ENCODE measurements at regions not wholly inside any gene's neighbourhood (a gene's known extent, or its start where the extent isn't known, plus 50 kb on each side); places are given as distances from the start of the nearest gene placed in this dataset.

GRCh38 chr18:24990671-24991134, 361.3 kb downstream of the ZNF521 start:
- BruUV-seq (replicated peaks) = no TSS peak
- Histone ChIP-seq H3K4me1 (ENCODE audit: control insufficient read depth, insufficient read depth, low read length) (no peaks in the 10 kb centered on the region), H3K27me3 (ENCODE audit: control insufficient read depth, insufficient read depth, low read length) (no peaks in the 10 kb centered on the region), H3K27ac (ENCODE audit: low read length) (no peak overlapping the region), H3K36me3 (ENCODE audit: control insufficient read depth, insufficient read depth, low read length) (no peaks in the 10 kb centered on the region), H3K4me3 (ENCODE audit: low read depth in 2 of 2, low read length in 2 of 2) (no peak overlapping the region), H3K9me3 (ENCODE audit: control insufficient read depth, insufficient read depth, low read depth, low read length) (no peaks in the 10 kb centered on the region)
- DNase-seq (ENCODE audit: low read depth, low spot score) = no peak
- TF ChIP-seq REST (IDR thresholded peaks at IDR 0.05; ENCODE audit: insufficient read depth in 1 of 2, low read depth in 2 of 2, low read length in 1 of 2) (no peak), POLR2AphosphoS5 (IDR thresholded peaks at IDR 0.05; ENCODE audit: low read depth, low read length) (no peak), SIN3A (IDR thresholded peaks at IDR 0.05; ENCODE audit: borderline replicate concordance, insufficient read depth, low read depth, low read length) (no peak), TCF7L2 (IDR thresholded peaks at IDR 0.05; ENCODE audit: low read depth, low read length) (no peak)
- in situ Hi-C loops (cut with HindIII; ENCODE audit: low pct_unique_long_range_greater_than_20kb, low sequenced_read_pairs) = no loop called here
- intact Hi-C loops (cut with micrococcal nuclease; ENCODE audit: unreplicated experiment) = no loop called here
- ChIA-PET CTCF (no interaction called here), POLR2A (no interaction called here)
- no peak for ATAC-seq

GRCh38 chr18:24991141-24992060, 360.6 kb downstream of the ZNF521 start:
- in situ Hi-C loops (cut with HindIII; ENCODE audit: low pct_unique_long_range_greater_than_20kb, low sequenced_read_pairs) (no loop called here), intact Hi-C loops (cut with micrococcal nuclease; ENCODE audit: unreplicated experiment) (no loop called here)
- H3K4me1 ChIP-seq (ENCODE audit: control insufficient read depth, insufficient read depth, low read length) = no peaks in the 10 kb centered on the region
- no TSS peak for BruUV-seq (replicated peaks)
- H3K27ac ChIP-seq (ENCODE audit: low read length) = no peak overlapping the region
- ATAC-seq = no peak
- H3K27me3 ChIP-seq (ENCODE audit: control insufficient read depth, insufficient read depth, low read length) = no peaks in the 10 kb centered on the region
- TF ChIP-seq TCF7L2 (IDR thresholded peaks at IDR 0.05; ENCODE audit: low read depth, low read length) (no peak), POLR2AphosphoS5 (IDR thresholded peaks at IDR 0.05; ENCODE audit: low read depth, low read length) (no peak), CTCF (IDR thresholded peaks at IDR 0.05) (no peak), REST (IDR thresholded peaks at IDR 0.05; ENCODE audit: insufficient read depth in 1 of 2, low read depth in 2 of 2, low read length in 1 of 2) (no peak), SIN3A (IDR thresholded peaks at IDR 0.05; ENCODE audit: borderline replicate concordance, insufficient read depth, low read depth, low read length) (no peak)
- no peaks in the 10 kb centered on the region for H3K9me3 ChIP-seq (ENCODE audit: control insufficient read depth, insufficient read depth, low read depth, low read length)
- no peaks in the 10 kb centered on the region for H3K36me3 ChIP-seq (ENCODE audit: control insufficient read depth, insufficient read depth, low read length)
- CTCF ChIA-PET = no interaction called here
- H3K4me3 ChIP-seq (ENCODE audit: low read depth in 2 of 2, low read length in 2 of 2) = no peak overlapping the region
- no peak for DNase-seq (ENCODE audit: low read depth, low spot score)
- POLR2A ChIA-PET = no interaction called here
